Nucleus accumbens (tissue), 56 donors: ENCODE measurements at regions not wholly inside any gene's neighbourhood (a gene's known extent, or its start where the extent isn't known, plus 50 kb on each side); places are given as distances from the start of the nearest gene placed in this dataset.
A peak's percentile ranks its signal among the peaks of the same experiment; 100 is the strongest.
"Not testable (repeated sequence)": the region's sequence is repeated elsewhere in the genome, so short reads cannot be mapped to it uniquely, and the experiment has no call there.

Experiments used
- DNase-seq, 56 donors: peaks; one replicate each; lab custom pipeline; 2025; lab: John Stamatoyannopoulos, UW

GRCh38 chr2:107534926-107535325, 291.8 kb upstream of the RGPD4 start:
- no peak for DNase-seq

- DNase-seq, result not testable (repeated sequence)
Observed at GRCh38 chr2:107535905-107536689, 290.6 kb upstream of the RGPD4 start.

- DNase-seq, result no peak
Observed at GRCh38 chr2:107542314-107542740, 284.4 kb upstream of the RGPD4 start.

DNA sequence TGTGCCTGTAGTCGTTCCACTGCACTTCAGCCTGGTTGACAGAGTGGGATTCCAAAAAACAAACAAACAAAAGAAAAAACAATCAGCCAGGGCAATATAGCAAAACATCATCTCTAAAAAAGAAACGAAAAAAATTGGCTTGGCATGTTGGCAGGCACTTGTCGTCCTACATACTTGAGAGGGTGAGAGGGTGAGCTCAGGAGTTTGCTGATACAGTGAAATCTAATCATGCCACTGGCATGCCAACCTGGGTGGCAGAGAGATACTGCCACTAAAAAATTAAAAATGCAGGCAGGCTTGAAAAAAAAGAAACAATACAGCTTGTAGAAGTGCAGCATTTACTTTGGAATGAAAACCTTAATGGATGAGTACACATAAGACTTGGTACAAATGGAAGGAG, 282.9 kb upstream of the RGPD4 start:
- no peak for DNase-seq

DNA sequence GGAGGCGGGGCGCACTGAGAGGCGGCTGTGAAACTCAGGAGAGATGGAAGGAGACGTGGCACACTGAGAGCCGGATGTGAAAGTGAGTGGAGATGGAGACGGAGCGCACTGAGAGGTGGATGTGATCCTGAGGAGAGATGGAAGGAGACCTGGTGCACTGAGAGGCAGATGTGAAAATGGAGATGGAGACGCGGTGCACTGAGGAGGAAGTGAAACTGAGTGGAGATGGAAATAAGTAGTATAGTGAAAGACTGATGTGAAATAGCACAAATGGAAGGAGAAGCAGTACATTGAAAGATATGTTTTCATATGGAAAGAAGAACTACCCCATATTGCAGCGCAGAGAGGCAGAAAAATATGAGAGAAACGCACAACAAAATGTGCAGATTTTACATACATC, 281.6 kb upstream of the RGPD4 start:
- no peak for DNase-seq

GRCh38 chr2:107545851-107546250, 280.8 kb upstream of the RGPD4 start:
- DNase-seq, result no peak

- DNase-seq, result no peak
Observed at GRCh38 chr2:107548216-107548615, 278.5 kb upstream of the RGPD4 start.

GRCh38 chr2:107553046-107553445, 273.6 kb upstream of the RGPD4 start:
- DNase-seq, result no peak

DNA sequence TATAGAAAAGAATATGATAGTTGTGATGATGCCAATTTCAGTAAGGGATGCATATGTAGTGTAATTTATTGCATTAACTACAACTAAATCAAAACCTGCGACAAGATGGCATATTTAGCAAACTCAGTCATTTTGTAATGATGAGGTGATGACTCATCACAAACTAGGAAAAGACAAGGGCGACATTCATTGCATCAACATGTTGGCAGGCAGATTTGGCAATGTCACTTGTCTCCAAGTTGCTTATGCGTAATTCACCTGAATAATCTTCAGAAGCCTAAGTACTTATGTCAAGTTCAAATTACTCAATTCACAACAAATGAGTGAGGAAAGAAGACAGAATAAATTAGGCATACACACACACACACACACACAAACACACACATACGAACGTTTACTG, 273.2 kb upstream of the RGPD4 start:
- peak in 8 of 56 donors; percentile 2 to 44 (median 18) for DNase-seq

DNA sequence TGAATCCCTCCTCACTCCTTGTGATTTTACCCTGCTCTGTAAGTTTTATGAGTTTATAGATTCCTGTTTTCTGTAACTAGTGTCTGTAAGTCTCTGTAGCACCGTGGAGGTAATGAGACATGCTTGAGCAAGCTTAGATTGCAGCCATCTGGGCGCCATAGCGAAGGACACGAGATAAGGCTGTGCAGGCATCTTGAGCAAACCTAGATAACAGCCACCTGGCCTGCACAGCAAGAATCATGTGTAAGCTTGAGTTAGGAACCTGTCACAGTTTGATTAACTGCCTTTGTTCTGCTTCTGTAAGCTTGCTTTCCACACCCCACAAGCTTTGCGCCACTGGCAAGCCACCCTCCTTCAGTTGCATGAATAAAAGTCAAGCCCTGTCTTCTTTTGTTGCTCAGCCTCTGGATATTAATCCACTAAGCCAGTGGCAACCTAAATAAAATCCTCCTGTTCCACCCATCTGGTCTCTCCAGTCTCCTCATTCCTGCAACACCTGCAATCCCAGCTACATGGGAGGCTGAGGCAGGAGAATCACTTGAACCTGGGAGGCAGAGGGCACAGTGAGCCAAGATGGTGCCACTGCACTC, 270.6 kb upstream of the RGPD4 start:
- DNase-seq, result no peak

DNA sequence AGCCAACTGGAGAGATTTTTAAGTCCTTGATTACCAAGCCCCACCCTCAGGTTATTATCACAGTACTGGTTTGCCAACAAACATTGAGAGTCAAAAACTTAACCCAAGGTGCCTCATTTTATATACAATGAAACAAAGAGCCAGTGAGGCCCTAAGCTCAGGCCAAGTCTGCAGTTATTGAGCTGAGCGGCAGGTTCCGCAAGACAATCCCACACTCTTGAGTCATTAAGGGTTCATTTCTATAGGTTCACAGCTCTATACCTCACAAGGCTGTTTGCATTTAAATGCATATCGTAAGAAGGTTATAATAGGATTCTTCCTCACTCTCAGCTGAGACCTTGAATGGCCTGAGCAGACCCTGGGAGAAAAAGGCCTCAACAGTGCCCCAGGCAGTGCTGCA, 268.4 kb upstream of the RGPD4 start:
- no peak for DNase-seq

- no peak for DNase-seq
Observed at GRCh38 chr2:107569496-107569895, 257.2 kb upstream of the RGPD4 start.

DNA sequence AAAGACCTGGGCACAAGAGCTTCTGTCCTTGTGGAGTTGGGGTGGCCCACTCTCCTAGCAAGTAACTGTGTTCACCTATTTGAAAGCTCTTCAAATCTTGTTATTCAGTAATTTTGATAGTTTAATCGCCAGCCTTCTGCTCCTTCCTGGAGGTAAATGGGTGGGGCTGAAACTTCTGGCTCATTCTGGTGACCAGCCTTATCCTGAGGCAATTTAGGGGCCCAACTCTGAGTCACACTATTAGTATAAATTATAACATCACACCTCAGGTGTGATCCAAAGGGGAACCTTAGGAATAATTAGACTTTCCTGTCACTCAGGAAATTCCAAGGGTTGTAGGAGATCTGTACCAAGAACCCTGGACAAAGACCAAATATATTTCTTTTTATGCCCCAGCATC, 255.8 kb upstream of the RGPD4 start:
- DNase-seq, result no peak

DNA sequence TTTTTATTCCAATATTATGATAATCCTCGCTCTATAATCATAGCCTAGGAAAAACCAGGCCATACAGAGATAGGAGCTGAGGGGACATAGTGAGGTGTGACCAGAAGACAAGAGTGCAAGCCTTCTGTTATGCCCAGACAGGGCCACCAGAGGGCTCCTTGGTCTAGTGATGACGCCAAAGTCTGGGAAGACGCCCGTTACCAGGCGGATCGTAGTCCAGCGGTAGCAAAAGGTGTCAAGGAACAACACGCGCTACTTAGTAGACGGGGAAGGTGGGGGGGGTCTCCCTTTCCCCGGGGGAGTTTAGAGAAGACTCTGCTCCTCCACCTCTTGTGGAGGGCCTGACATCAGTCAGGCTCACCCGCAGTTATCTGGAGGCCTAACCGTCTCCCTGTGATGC, 253.8 kb upstream of the RGPD4 start:
- DNase-seq, result peak in 2 of 56 donors; percentile 2 to 3

- no peak for DNase-seq
Observed at GRCh38 chr2:107576991-107577390, 249.7 kb upstream of the RGPD4 start.

GRCh38 chr2:107582487-107582886, 244.2 kb upstream of the RGPD4 start:
- no peak for DNase-seq

DNA sequence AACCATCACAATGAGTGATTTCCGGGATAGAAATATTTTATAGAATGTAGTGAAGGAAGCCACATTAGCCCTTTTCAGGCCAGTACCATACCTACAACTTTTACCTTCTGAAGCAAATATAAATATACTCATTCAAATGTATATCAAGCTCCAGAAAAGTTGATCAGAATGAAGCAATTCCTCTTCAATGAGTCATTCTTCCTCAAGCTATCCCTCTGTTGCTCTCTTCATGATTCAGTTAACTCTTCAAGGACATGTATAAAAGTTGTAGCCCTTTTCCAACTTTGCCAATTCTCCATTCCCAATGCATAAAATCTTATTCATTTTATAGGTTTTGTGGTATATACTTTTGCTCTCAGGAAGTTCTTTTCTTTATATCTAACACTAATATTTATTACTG, 242.1 kb upstream of the RGPD4 start:
- no peak for DNase-seq

GRCh38 chr2:107585851-107586250, 240.8 kb upstream of the RGPD4 start:
- no peak for DNase-seq

DNA sequence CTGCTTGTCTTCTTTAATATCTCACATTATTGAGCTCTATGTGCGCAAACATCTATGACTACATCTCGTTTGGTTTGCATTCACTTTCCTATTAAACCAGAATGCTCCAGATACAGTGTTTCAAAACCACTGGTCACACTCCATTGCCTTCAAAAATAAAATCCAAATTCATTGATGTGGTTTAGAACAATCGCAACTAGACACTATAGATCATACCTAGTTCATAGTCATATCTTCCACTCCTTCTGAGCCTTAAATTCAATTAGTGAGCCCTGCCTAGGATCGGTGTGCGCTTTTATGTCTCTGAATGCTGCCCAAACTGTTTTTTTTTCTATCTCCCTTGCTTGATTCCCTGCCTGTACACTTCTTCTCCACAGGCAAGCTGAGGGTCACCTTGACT, 238.5 kb upstream of the RGPD4 start:
- no peak for DNase-seq

GRCh38 chr2:107589079-107589491, 237.6 kb upstream of the RGPD4 start:
- no peak for DNase-seq

DNA sequence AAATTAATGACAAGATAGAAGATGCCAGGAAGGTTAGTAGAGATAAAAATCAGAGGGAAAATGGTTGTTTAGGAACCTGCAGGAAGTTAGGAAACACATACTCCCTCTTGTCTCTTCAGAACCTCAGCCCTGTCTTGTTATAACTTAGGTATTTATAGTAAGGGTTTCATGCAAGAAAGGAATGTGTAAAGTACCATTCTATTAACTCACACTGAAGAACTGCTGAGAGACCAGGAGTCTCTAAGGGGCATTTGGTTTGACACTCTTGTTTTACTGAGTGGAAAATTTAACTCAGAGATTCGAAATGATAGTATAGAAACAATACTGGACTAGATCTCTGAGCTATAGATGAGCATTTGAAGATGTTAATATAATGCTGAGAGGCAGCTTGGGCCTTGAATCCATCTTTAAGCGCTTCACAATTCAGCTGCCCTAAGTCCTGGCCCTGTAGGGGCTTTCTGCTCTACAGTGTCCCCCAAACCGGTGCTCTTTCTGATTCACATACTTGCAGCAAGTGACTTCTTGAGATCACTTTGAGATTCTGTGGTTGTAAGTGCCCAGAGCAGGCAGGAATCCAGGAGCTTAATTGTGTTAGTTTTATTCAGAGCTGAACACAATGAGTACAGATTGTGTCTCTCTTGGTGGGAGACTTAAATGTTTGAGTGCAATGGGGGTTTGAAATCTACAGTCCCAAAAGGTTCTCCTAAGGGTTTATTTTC, 235.0 kb upstream of the RGPD4 start:
- no peak for DNase-seq

- no peak for DNase-seq
Observed at GRCh38 chr2:107592280-107592624, 234.4 kb upstream of the RGPD4 start.
